GM10266 (cell line): ENCODE measurements at regions not wholly inside any gene's neighbourhood (a gene's known extent, or its start where the extent isn't known, plus 50 kb on each side); places are given as distances from the start of the nearest gene placed in this dataset.

ENCODE experiments used
- DNase-seq: peaks from one replicate; pipeline ENCODE4 v3.0.0; 2012; ENCODE audit errors: extremely low spot score
- TF ChIP-seq, protein P1 (sequence below): IDR thresholded peaks from 2 replicates; pipeline ENCODE4 v1.5.1; 2012; ENCODE audit warnings: mild to moderate bottlenecking, low read depth; ENCODE audit not compliant: control insufficient read depth, insufficient read depth; ENCODE audit errors: missing control alignments

GRCh38 chr9:107397076-107398044 is 92.2 kb downstream of the KLF4 start:
- TF ChIP-seq, protein P1, sequence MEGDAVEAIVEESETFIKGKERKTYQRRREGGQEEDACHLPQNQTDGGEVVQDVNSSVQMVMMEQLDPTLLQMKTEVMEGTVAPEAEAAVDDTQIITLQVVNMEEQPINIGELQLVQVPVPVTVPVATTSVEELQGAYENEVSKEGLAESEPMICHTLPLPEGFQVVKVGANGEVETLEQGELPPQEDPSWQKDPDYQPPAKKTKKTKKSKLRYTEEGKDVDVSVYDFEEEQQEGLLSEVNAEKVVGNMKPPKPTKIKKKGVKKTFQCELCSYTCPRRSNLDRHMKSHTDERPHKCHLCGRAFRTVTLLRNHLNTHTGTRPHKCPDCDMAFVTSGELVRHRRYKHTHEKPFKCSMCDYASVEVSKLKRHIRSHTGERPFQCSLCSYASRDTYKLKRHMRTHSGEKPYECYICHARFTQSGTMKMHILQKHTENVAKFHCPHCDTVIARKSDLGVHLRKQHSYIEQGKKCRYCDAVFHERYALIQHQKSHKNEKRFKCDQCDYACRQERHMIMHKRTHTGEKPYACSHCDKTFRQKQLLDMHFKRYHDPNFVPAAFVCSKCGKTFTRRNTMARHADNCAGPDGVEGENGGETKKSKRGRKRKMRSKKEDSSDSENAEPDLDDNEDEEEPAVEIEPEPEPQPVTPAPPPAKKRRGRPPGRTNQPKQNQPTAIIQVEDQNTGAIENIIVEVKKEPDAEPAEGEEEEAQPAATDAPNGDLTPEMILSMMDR, result no peak
- no peak for DNase-seq

- no peak for DNase-seq
- TF ChIP-seq, protein P1, result no peak
Measured at GRCh38 chr9:107394264-107394663, 95.3 kb downstream of the KLF4 start.

GRCh38 chr9:107390778-107391177 is 98.8 kb downstream of the KLF4 start:
- no peak for DNase-seq
- TF ChIP-seq, protein P1, result no peak

DNA sequence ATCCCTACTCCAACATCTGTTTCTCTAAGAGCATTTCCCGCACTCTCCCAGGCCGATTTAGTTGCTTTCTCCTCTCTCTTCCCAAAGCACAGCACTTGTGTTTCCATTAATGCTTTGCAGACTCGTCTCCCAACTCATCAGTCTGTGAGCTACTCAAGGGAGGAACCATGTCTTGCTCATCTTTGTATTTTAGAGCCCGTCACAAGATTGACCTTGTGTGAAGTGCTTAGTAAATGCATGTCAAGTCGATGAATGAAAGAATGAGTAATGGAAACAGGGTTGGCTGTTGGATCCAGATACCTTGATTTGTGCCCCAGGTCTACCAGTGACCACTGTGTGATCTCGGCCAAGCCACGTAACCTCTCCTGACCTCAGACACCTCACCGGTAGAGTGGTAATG is 99.3 kb downstream of the KLF4 start:
- TF ChIP-seq, protein P1, result no peak
- DNase-seq, result no peak

DNA sequence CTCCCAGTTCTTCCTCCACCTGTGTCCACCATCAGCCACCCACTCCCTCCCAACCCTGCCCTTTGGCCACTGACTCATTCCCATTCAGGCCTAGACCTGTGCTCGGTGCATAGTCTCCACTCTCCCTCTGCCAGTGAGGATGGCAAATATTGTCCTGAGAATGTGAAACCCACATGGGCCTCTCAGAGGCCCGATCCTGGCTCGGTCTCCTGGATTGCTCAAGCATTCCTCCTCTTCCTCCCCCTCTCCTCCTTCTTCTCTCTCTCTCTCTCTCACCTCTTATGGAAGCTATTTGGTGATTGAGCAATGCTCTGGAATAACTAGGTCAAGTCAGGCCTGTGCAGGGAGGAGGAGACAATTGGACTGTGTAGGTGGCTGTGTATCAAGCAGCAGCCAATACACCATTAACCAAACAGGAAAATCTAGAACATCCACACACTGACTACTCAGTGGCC is 99.9 kb downstream of the KLF4 start:
- TF ChIP-seq, protein P1, result no peak
- DNase-seq, result no peak

DNA sequence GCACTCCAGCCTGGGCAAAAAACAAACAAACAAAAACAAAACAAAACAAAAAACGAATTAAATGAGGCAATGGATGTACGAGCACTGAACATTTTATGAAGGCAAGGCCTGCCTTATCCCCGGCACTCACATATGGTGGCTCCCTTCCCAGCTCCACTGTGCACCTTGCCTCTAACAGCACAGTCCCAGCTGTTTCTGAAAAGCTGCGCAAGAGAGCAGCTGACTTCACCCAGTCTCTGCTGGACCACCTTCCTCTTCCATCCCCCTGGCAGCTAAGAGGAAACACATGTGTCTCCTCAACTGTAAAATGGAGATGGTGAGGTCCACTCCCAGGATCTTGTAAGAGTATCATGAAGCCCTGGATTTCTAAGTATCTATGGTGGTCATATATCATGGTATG is 100.7 kb downstream of the KLF4 start:
- DNase-seq, result no peak
- TF ChIP-seq, protein P1, result no peak

DNA sequence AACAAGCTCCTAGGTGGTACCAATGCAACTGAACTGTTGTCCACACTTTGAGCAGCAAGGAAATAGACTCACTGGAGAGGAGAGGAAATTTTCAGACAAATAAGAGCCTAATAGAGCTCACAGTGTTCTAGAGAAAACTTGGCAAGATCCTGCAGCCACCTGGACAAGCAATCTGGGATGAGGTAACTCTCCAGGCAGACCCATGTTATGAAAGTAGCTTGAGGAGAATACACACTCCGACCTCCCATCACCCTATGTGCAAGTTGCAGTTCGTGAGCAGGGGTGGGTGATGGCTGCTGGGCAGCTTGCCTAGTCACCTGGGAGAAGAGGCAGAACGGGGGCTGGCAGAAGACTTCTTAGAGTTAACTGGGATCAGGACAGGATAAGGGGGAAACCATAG is 102.2 kb downstream of the KLF4 start:
- DNase-seq, result no peak
- TF ChIP-seq, protein P1, result no peak
